Stimulated activated CD4-positive, alpha-beta T cell treated with anti-CD3 and anti-CD28 coated beads, Interleukin-15, amount 100 ng/mL, for 24 hours (primary cell): ENCODE measurements at regions not wholly inside any gene's neighbourhood (a gene's known extent, or its start where the extent isn't known, plus 50 kb on each side); places are given as distances from the start of the nearest gene placed in this dataset.
"Not testable (repeated sequence)": the region's sequence is repeated elsewhere in the genome, so short reads cannot be mapped to it uniquely, and the experiment has no call there.

Experiments used
- DNase-seq: peaks from one replicate; pipeline ENCODE4 v3.0.0-alpha.2; 2020

DNA sequence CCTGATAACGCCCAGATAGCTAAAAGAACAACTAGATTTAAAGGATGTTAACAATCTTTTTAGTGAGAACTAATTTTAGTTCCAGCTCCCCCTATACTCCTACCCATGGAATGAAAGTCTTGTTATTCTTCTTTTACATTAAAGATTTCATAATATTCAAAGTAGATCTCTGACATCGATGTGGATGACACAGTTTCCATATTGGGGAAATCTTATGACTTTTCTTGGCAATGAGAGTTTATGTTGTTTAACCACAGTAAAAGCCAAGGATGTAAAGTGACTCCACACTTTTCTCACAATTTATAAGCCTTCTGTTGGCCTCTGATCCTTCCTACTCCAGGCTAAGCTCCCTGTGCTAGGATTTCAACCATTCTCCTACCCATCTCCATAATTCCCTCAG is 332.6 kb upstream of the KCNMB2 start:
- DNase-seq = no peak

GRCh38 chr3:178205740-178206139 is 330.5 kb upstream of the KCNMB2 start:
- DNase-seq = no peak

GRCh38 chr3:178206521-178206920 is 329.7 kb upstream of the KCNMB2 start:
- no peak for DNase-seq

- DNase-seq = not testable (repeated sequence)
Measured at GRCh38 chr3:178207161-178207560, 329.1 kb upstream of the KCNMB2 start.

DNA sequence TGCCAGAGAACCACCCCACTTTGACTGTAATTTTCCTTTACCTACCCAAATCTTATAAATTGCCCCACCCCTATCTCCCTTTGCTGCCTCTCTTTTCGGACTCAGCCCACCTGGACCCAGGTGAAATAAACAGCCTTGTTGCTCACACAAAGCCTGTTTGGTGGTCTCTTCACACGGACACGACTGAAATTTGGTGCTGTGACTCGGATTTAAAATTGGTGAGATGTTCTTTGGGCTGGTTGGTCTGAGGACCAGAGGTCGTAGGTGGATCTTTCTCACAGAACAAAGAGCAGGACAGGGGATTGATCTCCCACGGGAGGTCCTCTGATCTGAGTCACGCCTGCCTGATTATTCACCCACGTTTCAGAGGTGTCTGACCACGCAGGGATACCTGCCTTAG is 328.6 kb upstream of the KCNMB2 start:
- not testable (repeated sequence) for DNase-seq

DNA sequence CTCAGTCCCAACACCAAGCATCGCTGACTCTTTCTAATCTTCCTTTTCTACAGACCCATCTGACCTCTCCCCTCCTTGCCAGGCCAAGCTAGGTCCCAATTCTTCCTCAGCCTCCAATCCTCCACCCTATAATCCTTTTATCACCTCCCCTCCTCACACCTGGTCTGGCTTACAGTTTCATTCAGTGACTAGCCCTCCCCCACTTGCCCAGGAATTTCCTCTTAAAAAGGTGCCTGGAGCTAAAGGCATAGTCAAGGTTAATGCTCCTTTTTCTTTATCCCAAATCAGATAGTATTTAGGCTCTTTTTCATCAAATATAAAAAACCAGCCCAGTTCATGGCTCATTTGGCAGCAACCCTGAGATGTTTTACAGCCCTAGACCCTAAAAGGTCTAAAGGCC is 327.1 kb upstream of the KCNMB2 start:
- DNase-seq = not testable (repeated sequence)

- DNase-seq = not testable (repeated sequence)
Measured at GRCh38 chr3:178209618-178210017, 326.6 kb upstream of the KCNMB2 start.

- not testable (repeated sequence) for DNase-seq
Measured at GRCh38 chr3:178211086-178211485, 325.1 kb upstream of the KCNMB2 start.

- DNase-seq = no peak
Measured at GRCh38 chr3:178217479-178217878, 318.8 kb upstream of the KCNMB2 start.

DNA sequence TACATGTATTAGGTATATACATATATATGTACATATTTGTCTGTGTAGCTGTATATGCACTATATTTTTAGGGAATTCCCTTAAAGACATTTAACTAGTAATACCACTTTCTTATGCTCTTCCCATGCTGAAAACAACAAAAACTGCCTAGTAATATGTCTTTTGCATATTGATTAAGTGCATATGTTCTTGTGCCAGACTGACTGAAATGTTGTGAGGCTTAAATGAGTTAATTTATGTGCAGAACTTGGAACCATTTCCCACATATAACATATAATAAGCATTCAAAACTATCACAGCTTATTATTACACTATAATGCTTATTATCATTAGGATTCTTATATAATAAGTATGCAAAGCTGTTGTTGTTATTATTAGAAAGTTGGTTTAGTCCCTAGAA is 318.0 kb upstream of the KCNMB2 start:
- no peak for DNase-seq

- not testable (repeated sequence) for DNase-seq
Measured at GRCh38 chr3:178219661-178220060, 316.6 kb upstream of the KCNMB2 start.

- no peak for DNase-seq
Measured at GRCh38 chr3:178223876-178224275, 312.4 kb upstream of the KCNMB2 start.

DNA sequence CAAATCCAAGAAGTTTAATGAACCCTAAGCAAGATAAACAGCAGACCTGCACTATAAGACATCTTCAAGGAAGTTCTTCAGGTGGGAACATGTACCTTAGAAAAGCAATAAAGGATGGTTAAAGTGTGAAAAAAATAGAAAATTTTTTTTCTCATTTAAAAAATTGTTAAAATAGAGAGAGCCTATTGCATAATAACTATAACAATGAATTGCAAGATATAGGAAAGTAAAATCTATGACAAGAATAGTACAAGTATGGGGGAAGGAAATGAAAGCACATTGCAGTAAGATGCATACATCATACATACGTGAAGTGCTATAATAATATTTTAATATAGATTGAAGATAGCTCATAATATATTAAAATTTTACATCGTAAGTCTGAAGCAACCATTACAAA is 310.1 kb upstream of the KCNMB2 start:
- DNase-seq = no peak

GRCh38 chr3:178231645-178232044 is 304.6 kb upstream of the KCNMB2 start:
- no peak for DNase-seq

DNA sequence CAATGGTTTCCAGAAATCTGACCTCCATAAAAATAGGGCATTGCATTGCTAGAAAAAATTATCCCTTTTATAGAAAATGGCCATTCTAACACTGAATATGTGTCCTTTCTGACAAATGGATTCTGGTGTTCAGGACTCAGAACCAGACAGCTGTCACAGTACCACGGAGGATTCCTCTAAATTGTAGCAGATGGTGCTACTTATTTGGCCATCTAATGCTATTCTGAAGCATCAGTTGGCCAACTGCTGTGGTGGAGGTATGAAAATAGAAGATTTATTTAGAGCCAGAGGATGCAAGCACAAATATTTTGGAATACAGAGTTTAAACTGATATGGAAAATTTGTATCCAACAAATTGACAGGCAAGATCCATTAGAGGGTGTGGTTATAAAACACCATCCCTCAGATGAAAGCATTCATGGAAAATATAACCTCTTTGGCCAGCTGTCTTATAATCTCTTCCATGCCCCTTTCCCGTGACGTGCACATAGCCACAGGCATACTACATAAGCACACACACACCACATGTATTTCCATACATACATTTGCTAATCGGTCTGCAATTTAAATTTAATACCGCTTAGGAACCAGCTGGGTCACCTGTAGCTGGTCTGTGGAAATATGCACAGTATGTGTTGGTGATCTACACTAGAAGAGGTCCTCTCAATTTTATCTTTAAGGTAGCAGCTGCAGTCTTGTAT is 302.7 kb upstream of the KCNMB2 start:
- DNase-seq = no peak

- DNase-seq = no peak
Measured at GRCh38 chr3:178236555-178237277, 299.5 kb upstream of the KCNMB2 start.

DNA sequence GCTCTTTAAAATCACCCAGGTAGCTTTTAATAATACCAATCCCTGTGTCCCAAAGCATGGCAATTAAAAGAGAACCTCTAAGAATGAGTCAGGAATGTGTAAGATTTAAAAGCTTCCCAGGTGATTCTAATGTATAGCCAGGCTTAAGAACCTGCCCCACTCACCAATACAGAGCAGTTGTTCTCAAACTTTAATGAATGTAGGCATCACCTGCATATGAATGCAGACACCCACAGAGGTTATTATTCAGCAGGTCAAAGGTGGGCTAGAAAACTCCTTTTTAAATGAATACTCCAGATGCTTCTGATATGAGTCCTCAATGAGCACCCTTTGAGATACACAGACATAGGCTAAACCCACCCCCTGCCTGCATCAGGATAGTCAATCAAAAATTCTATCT is 298.1 kb upstream of the KCNMB2 start:
- DNase-seq = no peak

DNA sequence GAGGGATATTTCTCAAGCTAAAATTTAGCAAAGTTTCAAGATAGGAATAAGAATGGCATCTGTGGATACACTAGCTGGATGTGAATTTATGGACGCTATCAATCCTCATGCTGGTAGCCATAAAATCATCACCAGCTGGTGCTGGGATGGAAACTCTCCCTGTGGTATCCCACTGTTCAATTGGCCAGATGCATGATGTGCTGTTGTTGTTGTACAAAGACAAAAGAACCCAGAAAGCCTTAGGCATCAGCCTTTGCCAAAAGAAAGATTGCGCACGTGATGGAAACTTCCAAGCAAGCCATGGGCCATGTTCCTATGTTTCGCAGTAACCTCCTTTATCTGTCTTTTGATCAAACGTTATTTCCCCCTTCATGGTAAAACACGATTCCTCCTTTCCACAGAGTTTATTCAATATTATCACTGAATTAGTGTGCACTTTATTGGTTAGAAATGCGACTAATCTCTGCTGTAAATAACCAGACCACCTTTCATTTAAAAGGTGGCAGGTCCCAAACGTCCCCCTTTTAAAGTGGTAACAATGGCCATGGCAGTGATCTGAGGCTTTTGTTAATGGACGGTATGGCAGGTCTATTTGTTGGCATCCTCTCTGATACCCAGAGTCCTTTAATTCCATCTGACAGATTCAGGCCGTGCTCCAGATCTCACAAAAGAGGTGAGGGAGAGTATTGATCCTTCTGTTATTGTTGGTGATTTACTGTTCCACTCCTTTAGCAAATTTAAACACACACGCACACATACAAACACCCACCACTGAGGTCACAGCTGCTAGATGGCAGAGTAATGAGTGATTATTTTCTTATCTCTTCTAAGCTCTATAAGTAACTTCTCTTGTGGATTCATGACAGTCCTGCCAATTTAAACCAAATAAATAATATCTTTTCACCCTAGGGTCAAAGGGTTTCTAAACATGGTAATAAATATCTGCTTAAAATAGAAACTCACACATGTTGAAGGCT is 291.2 kb upstream of the KCNMB2 start:
- no peak for DNase-seq

DNA sequence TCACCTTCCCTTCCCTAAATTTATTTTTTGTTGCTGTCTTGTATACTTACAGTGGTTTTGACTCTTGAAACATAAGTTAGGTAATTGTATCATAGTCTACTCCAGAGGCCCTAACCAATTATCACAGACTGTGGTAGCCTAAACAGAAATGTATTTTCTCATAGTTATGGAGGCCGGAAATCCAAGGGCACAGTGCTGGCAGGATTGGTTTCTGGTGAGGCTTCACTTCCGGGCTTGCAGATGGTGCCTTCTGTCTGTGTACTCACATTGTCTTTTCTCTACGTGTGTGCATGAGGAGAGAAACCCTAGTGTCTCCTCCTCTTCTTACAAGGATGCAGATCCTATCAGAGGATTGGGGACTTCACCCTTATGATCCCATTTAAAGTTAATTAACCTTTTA is 290.2 kb upstream of the KCNMB2 start:
- DNase-seq = no peak

DNA sequence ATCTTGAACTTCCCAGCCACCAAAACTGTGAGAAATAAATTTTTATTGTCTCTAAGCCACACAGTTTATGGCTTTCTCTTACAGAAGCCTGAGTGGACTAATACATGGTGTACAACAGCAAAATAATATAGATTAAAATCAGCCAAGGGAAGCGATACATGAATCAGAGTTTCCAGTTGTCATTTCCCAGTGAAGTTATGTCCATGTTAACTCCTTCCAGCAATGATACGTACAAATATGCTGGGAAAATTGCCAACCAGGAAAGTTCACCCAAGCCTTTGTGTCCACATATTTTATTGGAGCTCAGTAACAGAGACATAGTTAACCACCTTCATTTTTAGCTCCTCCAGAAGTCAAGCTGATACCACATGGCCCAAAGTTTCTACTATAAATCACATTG is 280.9 kb upstream of the KCNMB2 start:
- DNase-seq = no peak

DNA sequence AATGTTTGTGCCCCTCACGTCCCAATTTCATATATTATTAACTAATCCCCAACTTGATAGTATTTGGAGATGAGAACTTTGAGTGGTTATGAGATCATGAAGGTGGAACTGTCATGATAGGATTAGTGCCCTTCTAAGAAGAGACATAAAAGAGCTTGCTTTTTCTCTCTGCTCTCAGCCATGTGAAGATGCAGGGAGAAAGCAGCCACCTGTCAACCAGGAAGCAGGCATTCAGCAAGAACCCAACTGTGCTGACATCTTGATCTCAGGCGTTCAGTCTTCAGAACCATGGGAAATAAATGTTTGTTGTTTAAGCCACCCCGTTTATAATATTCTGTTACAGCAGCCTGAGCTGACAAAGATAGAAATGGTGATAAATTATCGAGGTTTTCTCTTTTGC is 278.7 kb upstream of the KCNMB2 start:
- DNase-seq = no peak

DNA sequence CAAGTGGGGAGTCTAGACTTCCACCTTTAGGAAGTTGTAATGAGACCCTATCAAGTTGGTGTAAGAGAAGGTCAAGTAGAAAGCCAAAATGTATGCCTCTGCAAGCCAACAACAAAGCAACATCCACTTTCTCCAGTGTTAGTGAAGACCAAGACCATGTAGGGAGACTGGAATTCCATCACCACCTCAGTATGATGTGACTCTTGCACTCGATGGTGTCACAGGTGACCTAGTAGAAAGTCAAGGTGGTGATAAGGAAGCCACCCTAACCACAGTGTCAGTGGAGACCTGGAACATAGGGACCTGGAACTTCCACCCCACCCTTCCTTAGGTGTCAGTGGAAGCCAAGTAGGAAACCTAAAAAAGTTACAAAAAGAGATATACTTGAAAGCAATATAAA is 278.1 kb upstream of the KCNMB2 start:
- DNase-seq = no peak

- no peak for DNase-seq
Measured at GRCh38 chr3:178259703-178260102, 276.5 kb upstream of the KCNMB2 start.
